ENCODE measurements at regions not wholly inside any gene's neighbourhood (a gene's known extent, or its start where the extent isn't known, plus 50 kb on each side); places are given as distances from the start of the nearest gene placed in this dataset.
A peak's percentile ranks its signal among the peaks of the same experiment; 100 is the strongest.

DNA sequence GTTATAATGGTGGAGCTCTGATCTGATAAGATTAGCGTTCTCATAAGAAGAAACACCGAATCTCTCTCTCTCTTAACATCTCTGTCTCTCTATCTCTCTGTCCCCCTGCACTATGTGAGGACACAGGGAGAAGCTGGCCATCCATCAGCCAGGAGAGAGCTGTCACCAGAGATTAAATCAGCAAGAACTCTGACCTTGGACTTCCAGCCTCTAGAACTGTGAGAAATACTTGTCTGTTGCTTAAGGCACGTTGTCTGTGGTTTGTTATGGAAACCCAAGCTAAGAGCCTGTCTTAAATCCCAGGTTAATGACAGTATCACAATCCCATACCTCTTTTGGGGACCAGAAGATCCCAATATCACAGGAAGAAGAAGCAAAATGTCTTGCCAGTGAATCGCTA lies 132.0 kb upstream of the AKR1E2 start:
- no TSS peak for BruUV-seq (replicated peaks)
- Histone ChIP-seq H3K4me2 (ENCODE audit: low read length) (no peak overlapping the region), H2AFZ (ENCODE audit: low read length) (no peak overlapping the region), H3K36me3 (ENCODE audit: low read depth, low read length) (no peaks in the 10 kb centered on the region), H3K9ac (ENCODE audit: low read length) (no peak overlapping the region), H3K9me2 (replicated peaks; ENCODE audit: low read length) (no peaks in the 10 kb centered on the region), H3K79me2 (ENCODE audit: low read length) (no peaks in the 10 kb centered on the region), H3K27ac (ENCODE audit: low read length) (peak overlapping the region; percentile 56; the same call in 1 of the 2 replicates), H4K20me1 (ENCODE audit: low read length) (no peaks in the 10 kb centered on the region), H3F3A (ENCODE audit: low read length, unreplicated experiment) (peaks cover 7% of the 10 kb centered on the region), H3K27me3 (ENCODE audit: low read length) (no peaks in the 10 kb centered on the region), H3K9me3 (ENCODE audit: low read length) (no peaks in the 10 kb centered on the region), H3K4me1 (ENCODE audit: insufficient read depth, low read length) (peaks cover 23% of the 10 kb centered on the region), H3K4me3 (ENCODE audit: low read length) (no peak overlapping the region)
- intact Hi-C loops (cut with micrococcal nuclease): loop anchor here (2.0 kb wide), 1 partner anchor 17 kb away; no protein-coding TSS in a partner anchor
- ATAC-seq (no peak), DNase-seq (no peak)
- CTCF ChIA-PET: interaction anchor here (0.6 kb wide), 1 partner anchor 70 kb away, joined by 3 read pairs; no protein-coding TSS in a partner anchor
- TF ChIP-seq EZH2phosphoT487 (IDR thresholded peaks at IDR 0.05; ENCODE audit: borderline replicate concordance, low read length) (no peak), EZH2 (IDR thresholded peaks at IDR 0.05; ENCODE audit: low read length, unreplicated experiment) (no peak)
- TF ChIP-seq, protein P1, sequence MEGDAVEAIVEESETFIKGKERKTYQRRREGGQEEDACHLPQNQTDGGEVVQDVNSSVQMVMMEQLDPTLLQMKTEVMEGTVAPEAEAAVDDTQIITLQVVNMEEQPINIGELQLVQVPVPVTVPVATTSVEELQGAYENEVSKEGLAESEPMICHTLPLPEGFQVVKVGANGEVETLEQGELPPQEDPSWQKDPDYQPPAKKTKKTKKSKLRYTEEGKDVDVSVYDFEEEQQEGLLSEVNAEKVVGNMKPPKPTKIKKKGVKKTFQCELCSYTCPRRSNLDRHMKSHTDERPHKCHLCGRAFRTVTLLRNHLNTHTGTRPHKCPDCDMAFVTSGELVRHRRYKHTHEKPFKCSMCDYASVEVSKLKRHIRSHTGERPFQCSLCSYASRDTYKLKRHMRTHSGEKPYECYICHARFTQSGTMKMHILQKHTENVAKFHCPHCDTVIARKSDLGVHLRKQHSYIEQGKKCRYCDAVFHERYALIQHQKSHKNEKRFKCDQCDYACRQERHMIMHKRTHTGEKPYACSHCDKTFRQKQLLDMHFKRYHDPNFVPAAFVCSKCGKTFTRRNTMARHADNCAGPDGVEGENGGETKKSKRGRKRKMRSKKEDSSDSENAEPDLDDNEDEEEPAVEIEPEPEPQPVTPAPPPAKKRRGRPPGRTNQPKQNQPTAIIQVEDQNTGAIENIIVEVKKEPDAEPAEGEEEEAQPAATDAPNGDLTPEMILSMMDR (conservative IDR thresholded peaks at IDR 0.05; ENCODE audit: low read depth, low read length): no peak
- POLR2A ChIA-PET (ENCODE audit: unreplicated experiment): no interaction called here

DNA sequence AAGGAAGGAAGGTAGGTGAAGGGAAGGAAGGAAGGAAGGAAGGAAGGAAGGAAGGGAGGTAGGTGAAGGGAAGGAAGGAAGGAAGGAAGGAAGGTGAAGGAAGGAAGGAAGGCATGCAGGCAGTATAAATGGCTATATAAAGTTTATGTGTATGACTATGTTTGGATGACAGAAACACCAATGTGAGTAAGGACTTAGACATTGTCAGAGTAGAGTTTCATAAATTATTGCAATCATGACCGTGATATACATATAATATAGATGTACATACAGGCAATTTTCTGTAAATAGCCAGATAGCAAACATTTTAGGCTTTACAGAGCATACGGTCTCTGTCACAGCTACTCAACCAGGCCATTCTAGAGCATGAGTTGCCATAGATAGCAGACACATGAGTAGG lies 133.8 kb upstream of the AKR1E2 start:
- intact Hi-C loops (cut with micrococcal nuclease): loop anchor here (1.0 to 2.0 kb wide), 2 partner anchors 15 to 72 kb away; no protein-coding TSS in a partner anchor
- Histone ChIP-seq H3K4me3 (ENCODE audit: low read length) (no peak overlapping the region), H3K4me2 (ENCODE audit: low read length) (no peak overlapping the region; the same call in 1 of the 2 replicates), H3K79me2 (ENCODE audit: low read length) (no peaks in the 10 kb centered on the region), H3K9me2 (replicated peaks; ENCODE audit: low read length) (no peaks in the 10 kb centered on the region), H3K27ac (ENCODE audit: low read length) (peak overlapping the region; percentile 100), H3F3A (ENCODE audit: low read length, unreplicated experiment) (peaks cover 7% of the 10 kb centered on the region), H2AFZ (ENCODE audit: low read length) (no peak overlapping the region), H3K4me1 (ENCODE audit: insufficient read depth, low read length) (peaks cover 34% of the 10 kb centered on the region), H3K9me3 (ENCODE audit: low read length) (no peaks in the 10 kb centered on the region), H3K27me3 (ENCODE audit: low read length) (no peaks in the 10 kb centered on the region), H3K9ac (ENCODE audit: low read length) (peak overlapping the region; percentile 92), H4K20me1 (ENCODE audit: low read length) (no peaks in the 10 kb centered on the region), H3K36me3 (ENCODE audit: low read depth, low read length) (no peaks in the 10 kb centered on the region)
- no peak for TF ChIP-seq EZH2 (IDR thresholded peaks at IDR 0.05; ENCODE audit: low read length, unreplicated experiment)
- ChIA-PET CTCF (interaction anchor here (0.5 to 1.5 kb wide), 6 partner anchors 14 to 78 kb away, joined by 3 to 6 read pairs (median 4); no protein-coding TSS in a partner anchor), POLR2A (ENCODE audit: unreplicated experiment) (interaction anchor here (0.5 to 1.2 kb wide), 11 partner anchors 20 to 907 kb away, joined by 3 to 31 read pairs (median 7); partner anchors contain the start of gene KLF6)
- peak; percentile 59 for DNase-seq
- peak; percentile 86 for ATAC-seq
- BruUV-seq (replicated peaks): no TSS peak

DNA sequence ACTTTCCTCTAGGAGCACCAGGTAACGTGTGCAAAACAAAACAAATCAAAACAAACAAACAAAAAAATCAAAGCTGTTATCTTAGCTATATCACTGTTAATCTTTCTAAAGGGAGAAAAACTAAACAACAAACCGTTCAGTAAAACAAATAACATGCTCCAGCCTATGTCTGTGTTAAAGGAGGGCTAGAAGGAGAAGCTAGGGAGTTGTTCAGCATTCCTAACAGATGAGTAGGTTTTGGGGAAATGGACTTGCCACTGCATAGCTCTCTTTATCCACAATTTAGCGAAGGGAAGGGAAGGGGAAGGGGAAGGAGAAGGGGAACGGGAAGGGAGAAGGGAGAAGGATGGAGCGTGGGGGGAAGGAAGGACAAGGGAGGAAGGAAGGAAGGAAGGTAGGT lies 134.2 kb upstream of the AKR1E2 start:
- peaks cover 7% of the 10 kb centered on the region for H3F3A ChIP-seq (ENCODE audit: low read length, unreplicated experiment)
- ChIA-PET CTCF (interaction anchor here (0.5 to 1.5 kb wide), 8 partner anchors 12 to 79 kb away, joined by 3 to 7 read pairs (median 4); no protein-coding TSS in a partner anchor), POLR2A (ENCODE audit: unreplicated experiment) (interaction anchor here (0.5 to 1.2 kb wide), 17 partner anchors 13 to 909 kb away, joined by 3 to 31 read pairs (median 6); partner anchors contain the start of gene KLF6)
- H3K4me1 ChIP-seq (ENCODE audit: insufficient read depth, low read length): peaks cover 38% of the 10 kb centered on the region
- TF ChIP-seq EZH2phosphoT487 (IDR thresholded peaks at IDR 0.05; ENCODE audit: borderline replicate concordance, low read length): no peak
- no peak for TF ChIP-seq EZH2 (IDR thresholded peaks at IDR 0.05; ENCODE audit: low read length, unreplicated experiment)
- TF ChIP-seq, protein P1 (conservative IDR thresholded peaks at IDR 0.05; ENCODE audit: low read depth, low read length): no peak
- peak overlapping the region; percentile 92 for H3K9ac ChIP-seq (ENCODE audit: low read length)
- H3K36me3 ChIP-seq (ENCODE audit: low read depth, low read length): no peaks in the 10 kb centered on the region
- no peaks in the 10 kb centered on the region for H3K79me2 ChIP-seq (ENCODE audit: low read length)
- no TSS peak for BruUV-seq (replicated peaks)
- no peaks in the 10 kb centered on the region for H4K20me1 ChIP-seq (ENCODE audit: low read length)
- intact Hi-C loops (cut with micrococcal nuclease): loop anchor here (1.0 to 2.0 kb wide), 2 partner anchors 15 to 73 kb away; no protein-coding TSS in a partner anchor
- no peak overlapping the region for H3K4me3 ChIP-seq (ENCODE audit: low read length)
- peak overlapping the region; percentile 100 for H3K27ac ChIP-seq (ENCODE audit: low read length)
- peak overlapping the region; percentile 42 for H3K4me2 ChIP-seq (ENCODE audit: low read length)
- H3K9me2 ChIP-seq (replicated peaks; ENCODE audit: low read length): no peaks in the 10 kb centered on the region
- ATAC-seq: peak; percentile 82
- peak; percentile 71 for DNase-seq
- H2AFZ ChIP-seq (ENCODE audit: low read length): 0 out of 2 replicates have a peak overlapping the region, but pooled peaks have one; percentile 59
- H3K27me3 ChIP-seq (ENCODE audit: low read length): no peaks in the 10 kb centered on the region
- no peaks in the 10 kb centered on the region for H3K9me3 ChIP-seq (ENCODE audit: low read length)

All from PC-3 (cell line).